ENCODE measurements at regions not wholly inside any gene's neighbourhood (a gene's known extent, or its start where the extent isn't known, plus 50 kb on each side); places are given as distances from the start of the nearest gene placed in this dataset.

GRCh38 chr4:79078339-79078738 is 139.1 kb upstream of the PAQR3 start:
- TF ChIP-seq SP1 (IDR thresholded peaks at IDR 0.05) (no peak), HDGF (IDR thresholded peaks at IDR 0.05; ENCODE audit: borderline replicate concordance) (no peak), FOXK2 (IDR thresholded peaks at IDR 0.05) (no peak), L3MBTL2 (conservative IDR thresholded peaks at IDR 0.05) (no peak), SUZ12 (IDR thresholded peaks at IDR 0.05) (no peak), BHLHE40 (IDR thresholded peaks at IDR 0.05; ENCODE audit: borderline replicate concordance) (no peak), TARDBP (IDR thresholded peaks at IDR 0.05) (no peak), PKNOX1 (IDR thresholded peaks at IDR 0.05) (no peak)
